Left renal cortex interstitium (tissue), 4 donors: ENCODE measurements at regions not wholly inside any gene's neighbourhood (a gene's known extent, or its start where the extent isn't known, plus 50 kb on each side); places are given as distances from the start of the nearest gene placed in this dataset.
"Not testable (repeated sequence)": the region's sequence is repeated elsewhere in the genome, so short reads cannot be mapped to it uniquely, and the experiment has no call there.

ENCODE experiments used
- DNase-seq, 4 donors: peaks; one replicate each; pipeline ENCODE4 v3.0.0-alpha.2; 2013; ENCODE audit warnings: low read depth in 4 of 4, low spot score in 2 of 4, missing footprints in 1 of 4

- DNase-seq = no peak
These were observed 246.0 kb upstream of the CBLB start for GRCh38 chr3:106114848-106115247.

DNA sequence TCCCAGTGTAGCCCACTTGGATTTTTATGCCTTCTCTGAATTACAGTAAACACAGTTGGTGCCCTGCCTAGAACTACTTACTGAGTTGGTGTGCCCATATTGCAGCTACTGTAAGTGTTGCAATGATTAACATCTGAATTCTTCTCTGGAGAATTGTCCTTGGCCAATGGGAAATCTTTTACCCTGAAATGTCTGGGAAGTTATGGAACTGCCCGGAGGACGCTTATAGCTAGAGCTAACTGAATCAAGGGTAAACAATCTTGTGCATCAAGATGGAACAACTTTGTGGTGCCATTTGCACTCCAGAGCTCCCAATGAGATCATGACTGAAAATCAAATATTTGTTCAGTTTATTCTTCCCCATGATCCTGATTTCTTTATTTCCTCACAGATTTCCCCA lies 246.7 kb upstream of the CBLB start:
- no peak for DNase-seq

DNA sequence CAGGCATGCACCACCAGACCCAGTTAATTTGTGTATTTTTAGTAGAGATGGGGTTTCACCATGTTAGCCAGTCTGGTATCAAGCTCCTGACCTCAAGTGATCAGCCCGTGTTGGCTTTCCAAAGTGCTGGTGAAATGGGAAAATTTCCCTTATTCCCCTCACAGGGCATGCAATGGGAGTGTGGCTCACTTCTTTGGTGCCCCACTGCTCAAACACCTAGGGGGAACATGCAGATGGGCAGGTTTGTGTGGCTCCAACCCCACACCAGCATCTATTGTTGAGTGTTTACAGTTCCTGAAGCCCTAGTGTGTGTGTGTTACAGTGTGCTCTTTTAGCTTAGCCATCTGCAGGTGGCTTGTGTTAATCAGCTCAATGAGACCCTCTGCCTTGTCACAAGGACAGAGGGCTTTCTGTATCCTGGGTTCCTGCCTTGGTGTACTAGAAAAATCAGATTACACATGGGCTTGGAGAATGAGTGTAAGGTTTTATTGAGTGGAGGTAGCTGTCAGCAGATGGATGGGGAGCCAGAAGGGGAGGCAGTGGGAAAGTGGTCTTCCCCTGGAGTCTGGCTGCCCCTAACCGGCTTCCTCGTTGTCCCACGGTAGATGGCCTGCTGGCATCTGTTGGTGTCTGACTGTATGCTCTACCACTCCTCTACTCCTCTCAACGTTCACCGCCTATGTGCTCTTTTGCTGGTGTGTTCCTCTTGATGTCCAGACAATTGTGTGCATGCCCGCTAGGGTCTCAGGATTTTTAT lies 248.1 kb upstream of the CBLB start:
- DNase-seq = no peak

GRCh38 chr3:106117490-106117858 lies 248.7 kb upstream of the CBLB start:
- no peak for DNase-seq

GRCh38 chr3:106119614-106120082 lies 250.8 kb upstream of the CBLB start:
- DNase-seq = no peak

DNA sequence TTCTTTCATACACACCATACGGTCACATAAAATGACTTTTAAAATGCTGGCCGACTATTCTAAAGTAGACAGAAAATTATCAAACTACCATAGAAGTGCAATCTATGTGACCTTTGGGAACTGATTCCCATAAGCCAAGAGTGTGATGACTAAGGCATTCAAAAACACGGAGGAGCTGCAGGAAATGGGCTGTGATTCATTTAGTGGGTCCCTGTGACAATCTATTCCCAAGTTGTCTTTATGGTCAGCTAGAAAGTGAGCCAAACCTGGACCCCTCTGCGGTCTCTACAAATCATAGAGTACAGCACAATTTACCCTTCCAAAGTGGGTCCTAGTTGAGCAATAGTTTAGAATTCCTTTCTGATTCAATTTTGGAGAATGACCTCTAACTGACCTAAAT lies 251.5 kb upstream of the CBLB start:
- no peak for DNase-seq

GRCh38 chr3:106121491-106122289 lies 252.9 kb upstream of the CBLB start:
- no peak for DNase-seq

- no peak for DNase-seq
These were observed 256.0 kb upstream of the CBLB start for GRCh38 chr3:106124818-106125217.

GRCh38 chr3:106125321-106125720 lies 256.5 kb upstream of the CBLB start:
- DNase-seq = no peak

- no peak for DNase-seq
These were observed 257.4 kb upstream of the CBLB start for GRCh38 chr3:106126067-106126845.

DNA sequence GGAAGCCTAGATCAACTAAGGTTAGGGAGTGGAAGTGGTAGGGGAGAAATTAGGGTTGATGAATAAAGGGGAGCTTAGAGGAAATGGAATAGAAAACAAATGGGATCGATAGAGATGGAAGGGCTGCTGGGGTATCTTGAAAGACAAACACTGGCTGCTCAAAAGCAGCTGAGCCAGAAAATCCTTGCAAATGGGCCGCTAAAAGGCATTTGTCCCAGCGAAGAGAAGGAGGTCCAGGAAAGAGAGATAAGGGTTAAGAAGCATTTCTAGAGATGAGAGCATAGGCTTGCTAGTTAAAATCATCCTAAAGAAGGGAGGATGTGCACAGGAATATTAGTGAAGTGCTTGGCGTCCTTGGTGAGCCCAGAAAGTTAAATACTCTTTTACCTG lies 258.0 kb upstream of the CBLB start:
- DNase-seq = no peak

GRCh38 chr3:106129939-106130338 lies 261.1 kb upstream of the CBLB start:
- DNase-seq = no peak

DNA sequence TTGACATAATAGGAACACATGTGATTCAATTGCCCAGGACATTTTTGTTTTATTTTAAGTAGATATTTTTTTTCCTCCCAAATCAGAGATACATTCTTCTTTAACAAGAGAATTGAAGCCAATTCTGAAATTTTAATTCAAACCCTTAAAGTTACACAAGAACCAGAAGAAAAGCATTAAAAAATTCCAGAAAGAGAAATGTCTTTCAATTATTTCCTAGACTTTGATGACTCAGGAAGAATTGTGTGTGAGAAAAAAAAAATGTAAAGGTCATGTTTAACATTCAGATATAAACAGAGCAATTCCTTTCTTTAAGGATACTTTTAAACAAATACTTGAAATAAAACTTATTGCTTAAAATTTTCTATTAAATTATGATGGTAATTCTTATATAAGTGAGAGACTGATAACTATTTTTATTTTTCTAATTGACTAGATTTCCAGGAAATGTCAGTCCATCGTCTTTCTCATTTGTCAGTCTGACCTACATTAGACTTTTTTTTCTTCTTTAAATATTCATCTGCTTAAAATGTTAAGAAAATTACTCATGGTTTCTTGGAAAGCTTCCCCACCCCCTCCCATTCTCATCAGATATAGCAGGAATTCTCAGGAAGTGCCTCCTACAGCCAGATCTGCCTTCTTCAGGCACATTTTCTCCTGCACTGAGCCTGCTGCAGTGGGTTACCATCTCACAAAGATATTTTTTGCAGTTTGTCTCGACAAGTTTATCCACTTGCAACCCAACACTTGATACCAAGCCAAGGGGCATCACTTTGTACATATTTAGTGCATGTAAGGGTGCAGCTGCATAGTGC lies 261.8 kb upstream of the CBLB start:
- DNase-seq = no peak

GRCh38 chr3:106135451-106136160 lies 266.8 kb upstream of the CBLB start:
- no peak for DNase-seq

DNA sequence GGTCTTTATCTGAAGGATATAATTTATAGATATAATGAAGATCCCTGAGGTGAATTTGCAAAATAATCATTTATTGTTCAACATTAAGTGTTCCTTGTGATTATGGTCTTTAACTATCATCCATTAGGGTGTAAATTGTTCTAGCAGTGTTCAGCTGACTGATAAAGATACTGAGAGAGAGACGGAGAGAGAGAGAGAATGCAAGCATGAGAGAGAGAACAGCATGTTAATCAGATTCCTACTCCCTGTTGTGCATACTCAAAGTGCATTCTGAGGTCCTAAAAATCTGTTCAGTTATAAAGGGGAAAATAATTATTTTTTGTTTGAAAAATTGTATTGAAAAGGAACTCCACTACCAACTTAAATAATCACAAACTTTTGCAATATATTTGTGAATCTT lies 271.0 kb upstream of the CBLB start:
- DNase-seq = no peak

GRCh38 chr3:106140431-106140830 lies 271.6 kb upstream of the CBLB start:
- DNase-seq = no peak

GRCh38 chr3:106144030-106144429 lies 275.2 kb upstream of the CBLB start:
- DNase-seq = no peak

GRCh38 chr3:106148440-106149082 lies 279.7 kb upstream of the CBLB start:
- DNase-seq = not testable (repeated sequence)

DNA sequence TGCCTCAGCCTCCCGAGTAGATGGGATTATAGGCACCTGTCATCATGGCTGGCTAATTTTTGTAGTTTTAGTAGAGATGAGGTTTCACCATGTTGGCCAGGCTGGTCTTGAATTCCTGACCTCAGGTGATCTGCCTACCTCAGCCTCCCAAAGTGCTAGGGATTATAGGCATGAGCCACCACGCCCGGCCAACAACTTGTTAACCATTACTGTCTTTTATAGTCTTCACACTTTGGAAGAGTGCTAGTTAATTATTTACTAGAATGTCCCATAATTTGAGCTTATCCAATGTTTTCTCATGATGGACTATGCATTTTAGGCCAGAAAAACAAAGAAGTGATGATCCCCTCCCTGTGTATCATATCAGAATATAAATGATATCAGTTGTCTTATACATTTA lies 288.6 kb upstream of the CBLB start:
- DNase-seq = no peak
